ENCODE measurements at regions not wholly inside any gene's neighbourhood (a gene's known extent, or its start where the extent isn't known, plus 50 kb on each side); places are given as distances from the start of the nearest gene placed in this dataset.
A peak's percentile ranks its signal among the peaks of the same experiment; 100 is the strongest.
"Not testable (repeated sequence)": the region's sequence is repeated elsewhere in the genome, so short reads cannot be mapped to it uniquely, and the experiment has no call there.

DNA sequence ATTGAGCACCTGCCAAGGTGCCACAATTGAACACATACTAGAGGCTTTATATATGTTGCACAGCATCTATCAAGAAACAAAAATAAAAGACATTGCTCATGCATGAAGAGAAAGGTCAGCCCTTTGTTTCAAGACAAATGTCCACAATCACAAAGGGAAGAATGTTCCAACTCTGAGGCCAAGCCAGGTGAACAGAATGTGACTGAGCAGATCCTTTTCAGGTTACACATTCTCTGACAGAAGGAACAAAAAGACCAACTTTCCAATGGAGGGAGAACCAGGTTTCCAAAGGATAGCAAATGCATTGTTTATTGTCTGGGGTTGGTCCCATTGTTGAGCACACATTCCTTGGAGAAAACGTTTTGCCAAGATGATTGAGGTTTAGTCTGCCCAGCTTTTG, 50.2 kb upstream of the FAM174B start:
- no peak for DNase-seq

DNA sequence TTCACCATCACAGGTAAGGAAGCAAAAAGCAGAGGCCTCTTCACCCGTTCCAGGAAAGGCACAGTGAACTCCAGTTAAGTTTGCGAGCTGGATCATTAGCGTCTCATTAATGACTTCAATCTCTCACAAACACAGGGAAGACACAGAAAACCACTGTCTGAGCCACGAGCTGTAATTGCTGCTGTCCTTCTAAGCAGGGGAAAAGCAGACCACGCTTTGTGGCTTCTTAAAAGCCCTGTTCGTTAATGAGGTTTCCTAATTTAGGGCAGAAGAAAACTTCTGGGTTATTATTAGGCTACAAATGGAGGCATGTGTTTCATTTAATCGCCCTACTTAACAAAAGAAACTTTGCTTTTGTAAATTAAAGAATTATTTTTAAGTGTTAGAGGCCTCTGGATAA, 50.6 kb upstream of the FAM174B start:
- no peak for DNase-seq

DNA sequence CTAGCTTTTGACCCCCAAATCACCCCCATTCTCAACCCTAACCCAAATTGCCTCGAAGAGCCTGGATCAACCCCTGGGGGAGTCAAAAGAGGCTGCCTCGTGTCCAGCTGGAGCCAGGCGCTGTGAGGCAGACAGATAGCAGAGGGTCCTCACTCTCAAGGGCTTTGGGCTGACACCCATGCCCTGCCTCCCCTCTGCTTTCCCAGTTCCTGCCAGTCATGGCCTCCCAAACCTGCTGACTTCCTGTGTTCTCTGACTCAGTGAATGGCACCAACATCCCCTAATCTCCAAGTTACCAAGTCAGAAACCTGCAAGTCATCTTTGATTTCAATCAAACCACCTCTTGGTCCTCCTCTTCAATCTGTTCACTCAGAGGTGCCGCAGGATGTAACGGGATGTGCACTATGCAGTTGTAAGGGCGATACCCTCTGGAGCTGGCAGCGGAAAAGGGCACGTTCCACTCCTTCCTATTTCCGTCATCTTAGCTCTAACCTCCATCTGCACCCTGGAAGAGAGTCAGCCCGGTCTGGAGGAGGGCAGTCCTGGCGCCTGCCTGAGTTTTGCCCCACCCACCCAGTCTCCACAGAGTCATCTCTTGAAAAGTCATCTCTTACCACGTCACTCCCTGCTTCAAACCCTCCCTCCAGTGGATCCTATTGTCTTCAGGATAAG, 52.4 kb upstream of the FAM174B start:
- no peak for DNase-seq

DNA sequence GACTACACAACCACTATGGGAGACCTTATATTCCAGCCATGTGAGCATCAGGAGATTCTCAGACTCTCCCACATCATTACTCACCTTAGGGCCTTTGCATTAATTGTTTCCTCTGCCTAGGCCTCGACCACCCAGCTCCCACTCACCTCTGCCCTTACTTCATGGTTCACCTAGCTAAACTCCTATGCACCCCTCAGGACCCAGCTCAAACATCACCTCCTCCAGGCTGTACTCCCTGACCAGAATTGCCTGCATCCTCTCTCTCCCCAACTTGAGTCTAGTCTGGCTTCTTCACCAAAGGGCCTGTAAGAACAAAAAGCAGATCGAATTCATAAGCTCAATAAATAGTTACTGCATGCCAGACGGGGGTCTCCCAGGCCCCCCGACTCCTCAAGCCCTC, 53.1 kb upstream of the FAM174B start:
- DNase-seq, result no peak

DNA sequence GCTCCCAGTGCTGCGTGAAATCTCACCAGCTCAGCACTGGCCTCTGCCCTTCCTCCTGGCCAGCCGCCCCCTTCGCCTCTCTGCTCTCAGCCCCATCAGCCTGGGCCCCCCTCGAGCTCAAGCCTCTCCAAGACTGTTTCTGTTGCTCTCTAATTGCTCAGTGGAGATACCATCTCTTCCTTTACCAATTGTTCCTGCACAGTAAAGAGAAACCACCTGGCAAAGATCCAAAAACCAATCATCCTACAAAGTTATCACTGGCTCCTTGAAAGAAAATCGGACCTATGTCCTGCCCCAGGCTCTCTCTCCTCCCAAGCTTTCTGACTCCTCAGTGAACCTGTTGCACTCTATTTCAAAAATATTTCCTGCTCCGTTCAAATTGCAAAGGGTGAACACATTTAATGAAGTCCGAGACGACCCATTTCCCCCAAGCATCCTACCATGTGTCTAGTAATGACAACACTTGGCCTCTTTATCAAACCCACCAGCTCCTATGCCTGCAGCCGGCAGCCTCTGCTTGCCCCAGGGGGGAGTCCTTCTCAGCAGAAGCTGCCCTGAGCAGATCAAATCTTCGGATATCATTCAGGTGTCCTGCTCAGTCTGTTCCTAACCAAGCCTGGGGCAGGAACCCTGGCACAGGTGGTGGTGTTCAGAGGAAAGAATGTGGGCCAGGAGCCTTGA, 53.7 kb upstream of the FAM174B start:
- DNase-seq, result no peak

DNA sequence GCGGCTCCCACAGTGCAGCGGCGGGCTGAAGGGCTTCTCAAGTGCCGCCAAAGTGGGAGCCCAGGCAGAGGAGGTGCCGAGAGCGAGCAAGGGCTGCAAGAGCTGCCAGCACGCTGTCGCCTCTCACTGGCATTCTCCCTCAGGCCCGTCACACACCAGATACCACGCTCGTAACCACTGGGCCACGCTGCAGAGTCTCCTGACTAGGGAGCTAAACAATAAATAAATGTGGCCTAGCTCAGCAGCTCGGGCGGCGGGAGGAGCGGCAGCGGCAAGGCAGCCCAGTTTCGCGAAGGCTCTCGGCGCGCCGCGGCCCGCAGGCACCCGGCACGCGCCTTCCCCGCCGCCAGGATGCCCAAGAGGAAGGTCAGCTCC, 55.9 kb upstream of the FAM174B start:
- DNase-seq, result no peak

DNA sequence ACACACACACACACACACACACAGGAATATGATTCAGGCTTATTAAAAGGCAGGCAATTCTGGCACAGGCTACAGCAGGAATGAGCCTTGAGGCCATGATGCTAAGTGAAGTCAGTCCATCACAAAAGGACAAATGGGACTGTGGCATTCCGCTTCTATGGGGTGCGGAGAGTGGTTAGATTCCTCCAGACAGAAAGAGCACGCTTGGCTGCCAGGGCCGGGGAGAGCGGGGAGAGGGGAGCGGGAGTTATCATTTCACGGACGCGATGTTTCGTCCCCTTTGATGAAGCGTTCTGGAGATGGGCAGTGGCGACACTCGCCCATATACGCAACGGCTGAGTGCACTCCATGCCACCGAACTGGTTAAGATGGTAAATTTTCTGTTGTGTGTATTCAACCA, 58.5 kb upstream of the FAM174B start:
- DNase-seq, result no peak

DNA sequence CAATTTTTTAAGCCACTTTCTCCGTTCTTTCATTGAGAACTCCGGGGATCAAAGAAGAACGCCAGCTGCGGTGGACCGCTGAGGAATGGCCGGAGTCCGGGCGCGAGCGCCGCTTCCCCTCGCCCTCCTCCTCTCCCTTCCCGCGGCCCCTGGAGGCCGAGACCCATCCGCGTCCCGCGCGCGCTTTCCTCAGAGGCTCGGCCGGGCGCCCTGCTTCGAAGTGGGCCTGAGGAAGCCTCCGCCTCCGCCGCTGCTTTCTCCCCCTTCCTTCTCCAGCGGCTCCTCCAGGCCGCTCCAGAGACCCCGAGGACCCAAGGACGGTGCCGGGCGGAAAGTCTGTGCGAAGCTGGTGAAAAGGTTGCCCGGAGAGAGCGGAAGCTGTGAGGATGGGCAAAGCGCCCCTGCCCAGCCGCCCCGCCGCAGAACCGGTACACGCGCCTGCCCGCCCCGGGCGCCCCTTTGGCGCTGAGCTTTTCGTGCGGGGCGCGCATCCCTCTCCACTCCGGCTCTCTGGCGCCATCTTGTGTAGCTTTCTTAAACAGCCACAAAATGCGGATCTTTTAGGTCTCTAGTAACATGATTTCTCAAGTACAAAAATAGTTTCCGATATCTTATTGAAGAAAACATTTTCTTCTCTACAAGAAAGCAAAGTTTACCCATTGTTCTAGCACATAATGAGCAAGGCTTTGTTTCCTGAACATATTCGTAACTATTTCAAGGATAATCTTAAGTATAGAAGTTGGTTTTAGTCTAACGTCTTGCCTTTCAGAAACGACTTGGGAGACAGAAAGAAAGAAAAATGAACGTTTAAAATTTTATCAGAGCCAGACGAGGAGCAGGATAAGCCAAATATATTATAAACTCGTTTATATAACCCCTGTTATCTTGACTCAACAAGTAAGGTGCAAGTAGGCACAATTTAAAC, 59.2 kb upstream of the FAM174B start:
- DNase-seq, result peak; percentile 70 to 74

DNA sequence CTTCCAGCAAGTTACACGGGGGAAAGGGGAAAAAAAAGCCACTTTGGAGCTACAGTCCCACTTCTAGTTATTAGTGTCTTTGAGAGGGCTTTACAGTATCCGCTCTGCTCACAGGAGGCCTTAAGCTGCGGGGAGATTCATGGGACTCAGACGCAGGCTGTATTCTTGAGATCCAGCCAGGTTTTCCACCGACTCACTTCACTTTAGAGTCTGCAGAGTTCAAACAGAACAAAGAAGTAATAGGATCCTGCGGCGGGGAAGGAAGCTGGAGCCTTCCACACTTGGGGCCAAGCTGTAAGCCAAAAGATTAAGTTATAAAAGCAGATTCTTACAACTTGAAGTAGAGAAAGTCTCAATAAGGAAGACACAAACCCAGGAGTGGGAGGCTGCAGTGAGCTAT, 60.2 kb upstream of the FAM174B start:
- DNase-seq, result no peak

DNA sequence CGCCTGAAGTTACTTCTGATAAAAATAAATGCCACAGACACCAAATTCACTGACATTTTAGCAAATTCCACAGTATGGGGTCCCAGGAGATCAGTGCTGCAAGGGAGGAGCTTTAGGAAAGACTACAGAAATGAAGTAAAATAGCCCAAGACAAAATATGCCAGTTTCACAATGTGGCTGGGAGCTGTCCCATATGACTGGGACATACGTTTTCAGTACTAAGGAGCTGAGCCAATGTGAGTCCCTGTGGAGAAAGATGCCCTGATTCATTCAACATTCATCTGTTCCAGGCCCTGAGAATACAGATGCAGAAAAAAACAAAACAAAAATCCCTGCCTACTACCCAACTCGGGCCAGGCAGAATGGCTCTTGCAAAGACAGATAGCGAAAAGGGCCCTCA, 63.4 kb upstream of the FAM174B start:
- DNase-seq, result no peak

DNA sequence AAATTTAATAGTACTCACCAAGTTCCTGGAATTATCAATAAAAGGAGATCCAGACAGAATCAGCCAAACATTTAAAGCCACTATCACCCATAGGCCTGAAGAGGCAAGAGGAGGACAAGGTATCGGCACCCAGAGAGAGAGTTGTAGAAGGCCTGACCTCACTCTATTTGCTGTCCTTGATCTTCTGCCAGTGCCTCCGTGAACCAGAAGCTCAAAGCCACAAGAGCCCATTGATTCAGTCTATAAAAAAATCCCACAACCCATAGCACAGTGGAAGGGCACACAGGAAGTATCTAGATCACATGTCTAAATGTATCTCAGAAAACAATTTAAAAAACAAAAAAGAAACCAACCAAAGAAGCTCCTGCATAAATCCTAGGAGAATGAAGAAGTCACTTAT, 68.6 kb upstream of the FAM174B start:
- no peak for DNase-seq

DNA sequence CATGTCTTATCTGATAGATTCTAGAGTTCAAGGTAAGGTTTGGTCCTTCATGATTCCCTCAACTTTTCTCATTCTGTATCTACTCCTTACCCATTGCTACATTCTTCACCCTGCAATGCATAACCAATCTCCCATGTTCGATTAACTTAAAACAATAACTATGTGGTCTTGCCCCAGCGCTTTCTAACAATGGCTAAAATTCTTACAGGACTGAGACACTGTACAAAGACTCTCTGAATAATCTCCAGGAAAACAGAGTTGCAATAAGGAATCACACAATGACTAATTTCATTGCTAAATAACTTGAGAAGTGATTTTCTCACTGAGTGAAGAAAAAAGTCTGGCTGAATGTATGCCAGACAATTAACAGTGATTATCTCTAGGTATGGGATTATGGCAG, 69.6 kb upstream of the FAM174B start:
- DNase-seq, result no peak

DNA sequence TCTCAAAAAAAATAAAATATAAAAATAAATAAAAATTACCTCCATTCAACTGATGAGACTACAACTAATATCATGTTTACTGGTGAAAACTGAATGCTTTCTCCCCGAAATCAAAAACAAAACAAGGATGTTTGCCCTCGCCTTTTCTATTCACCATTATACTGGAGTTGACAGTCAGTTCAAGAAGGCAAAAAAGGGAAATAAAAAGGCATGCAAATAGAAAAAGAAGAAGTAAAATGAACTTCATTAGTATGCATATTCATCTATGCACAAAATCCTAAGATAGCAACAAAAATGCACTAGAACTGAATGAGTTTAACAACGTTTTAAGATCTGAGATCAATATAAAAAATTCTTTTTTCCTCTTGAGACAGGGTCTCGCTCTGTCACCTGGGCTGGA, 72.7 kb upstream of the FAM174B start:
- no peak for DNase-seq

DNA sequence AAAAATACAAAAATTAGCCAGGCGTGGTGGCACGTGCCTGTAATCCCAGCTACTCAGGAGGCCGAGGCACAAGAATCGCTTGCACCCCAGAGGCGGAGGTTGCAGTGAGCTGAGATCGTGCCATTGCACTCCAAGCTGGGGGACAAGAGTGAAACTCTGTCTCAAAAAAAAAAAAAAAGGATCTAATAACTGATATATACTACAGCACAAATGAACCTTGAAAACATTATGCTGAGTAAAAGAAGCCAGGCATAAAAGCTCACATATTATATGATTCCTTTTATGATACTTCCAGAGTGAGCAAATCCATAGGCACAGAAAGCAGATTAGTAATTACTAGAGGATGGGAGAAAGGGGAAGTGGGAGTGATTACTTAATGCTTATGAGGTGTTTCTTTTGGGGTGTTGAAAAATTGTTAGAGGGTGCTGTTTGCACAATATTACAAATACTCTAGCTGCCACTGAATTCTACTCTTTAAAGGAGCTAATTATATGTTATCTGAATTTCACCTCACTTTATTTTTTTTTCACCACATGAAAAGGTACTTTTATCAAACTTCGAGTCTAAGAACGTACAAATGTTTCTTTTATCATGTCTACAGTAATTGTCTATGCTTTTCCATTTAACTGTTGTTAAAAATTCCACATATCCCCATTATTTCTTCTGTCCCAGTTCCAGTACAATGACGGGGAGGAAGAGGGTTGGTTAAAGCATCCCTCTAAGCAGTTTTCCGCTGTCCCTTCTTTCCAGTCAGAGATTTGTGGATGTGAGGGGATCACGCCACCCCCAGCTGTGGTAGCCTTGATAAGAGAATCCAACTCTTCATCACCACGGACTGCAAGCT, 77.7 kb upstream of the FAM174B start:
- no peak for DNase-seq

DNA sequence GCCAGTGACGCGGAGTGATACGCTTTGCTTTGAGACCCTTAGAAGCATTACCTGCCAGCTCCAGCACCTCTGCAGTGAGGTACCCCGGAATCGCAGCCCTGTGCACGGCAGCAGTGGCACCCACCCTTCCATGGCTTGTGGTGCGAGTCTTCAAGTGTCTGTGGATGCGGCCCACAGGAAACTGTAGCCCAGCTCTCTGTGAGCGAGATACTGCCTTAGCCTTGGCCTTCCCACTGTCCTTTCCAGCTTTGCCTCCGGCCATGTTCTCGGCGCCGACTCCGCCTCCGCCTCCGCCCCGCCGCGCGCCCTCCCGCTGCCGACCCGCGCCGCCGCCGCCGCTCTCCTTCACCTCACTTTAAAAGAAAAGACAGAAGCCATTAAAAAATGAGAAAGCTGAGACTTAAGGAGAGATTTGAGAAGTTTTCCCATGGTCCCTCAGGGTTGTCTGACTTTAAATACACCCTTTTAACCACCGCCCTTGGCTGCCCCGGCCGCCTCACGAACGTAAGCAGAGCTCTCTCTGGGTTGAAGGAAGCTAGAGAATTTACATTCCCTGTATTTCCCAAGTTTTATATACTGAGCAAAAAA, 78.5 kb upstream of the FAM174B start:
- peak; percentile 18 to 22 for DNase-seq

DNA sequence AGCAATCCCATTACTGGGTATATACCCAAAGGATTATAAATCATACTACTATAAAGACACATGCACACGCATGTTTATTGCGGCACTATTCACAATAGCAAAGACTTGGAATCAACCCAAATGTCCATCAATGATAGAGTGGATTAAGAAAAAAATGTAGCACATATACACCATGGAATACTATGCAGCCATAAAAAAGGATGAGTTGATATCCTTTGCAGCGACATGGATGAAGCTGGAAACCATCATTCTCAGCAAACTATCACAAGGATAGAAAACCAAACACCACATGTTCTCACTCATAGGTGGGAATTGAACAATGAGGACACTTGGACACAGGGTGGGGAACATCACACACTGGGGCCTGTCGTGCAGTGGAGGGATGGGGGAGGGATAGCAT, 83.7 kb upstream of the FAM174B start:
- not testable (repeated sequence) for DNase-seq

DNA sequence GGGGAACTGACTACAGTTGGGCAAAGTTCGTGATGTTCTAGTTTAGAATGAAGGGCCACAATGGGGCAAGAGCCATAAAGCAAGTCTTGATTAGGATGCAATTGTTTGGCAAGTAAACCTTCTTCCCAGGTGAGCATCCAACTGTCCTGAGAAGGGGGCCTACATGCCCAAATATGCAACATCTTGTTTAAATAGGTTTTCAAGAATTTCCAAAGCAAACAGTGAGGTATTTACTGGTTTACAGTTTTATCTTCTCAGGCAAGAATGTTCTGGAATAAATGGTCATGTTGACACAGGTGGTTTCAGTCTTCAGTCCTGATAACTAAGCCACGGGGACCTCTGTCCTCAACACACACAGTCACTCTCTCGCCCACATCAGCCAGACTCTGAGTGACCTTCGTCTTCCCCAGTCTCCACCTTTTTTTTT, 90.3 kb upstream of the FAM174B start:
- DNase-seq, result no peak

DNA sequence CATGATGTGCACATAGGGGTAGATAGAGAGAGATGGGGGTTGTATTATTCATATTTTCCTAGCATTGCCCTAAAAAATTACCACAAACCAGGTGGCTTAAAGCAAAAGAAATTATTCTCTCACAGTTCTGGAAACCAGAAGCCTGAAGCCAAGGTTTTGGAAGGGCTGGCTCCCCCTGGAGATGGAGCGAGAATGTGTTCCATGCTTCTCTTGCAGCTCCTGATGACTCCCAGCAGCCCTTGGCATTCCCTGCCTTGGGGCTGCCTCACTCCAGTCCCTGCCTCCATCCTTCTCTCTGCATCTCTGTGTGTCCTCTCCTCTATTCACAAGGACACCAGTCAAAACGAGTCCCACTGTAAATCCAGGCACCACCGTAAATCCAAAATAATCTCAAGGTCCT, 91.5 kb upstream of the FAM174B start:
- no peak for DNase-seq

DNA sequence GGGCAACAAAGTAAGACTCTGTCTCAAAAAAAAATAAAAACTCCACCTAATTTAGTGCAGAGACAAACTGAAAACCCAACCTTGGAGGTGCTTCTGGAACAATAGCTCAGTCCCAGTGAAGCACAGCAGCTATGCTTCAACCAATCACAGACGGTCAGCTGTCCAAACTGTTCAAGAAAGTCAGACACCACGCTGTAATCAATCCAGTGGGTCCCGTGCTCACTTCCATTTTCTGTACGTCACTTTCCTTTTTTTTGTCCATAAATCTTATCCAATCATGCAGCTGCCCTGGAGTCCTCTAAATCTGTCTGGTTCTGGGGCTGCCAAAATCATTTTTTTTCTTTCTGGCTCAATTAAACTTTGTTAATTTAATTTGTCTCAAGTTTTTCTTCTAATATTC, 93.6 kb upstream of the FAM174B start:
- no peak for DNase-seq

DNA sequence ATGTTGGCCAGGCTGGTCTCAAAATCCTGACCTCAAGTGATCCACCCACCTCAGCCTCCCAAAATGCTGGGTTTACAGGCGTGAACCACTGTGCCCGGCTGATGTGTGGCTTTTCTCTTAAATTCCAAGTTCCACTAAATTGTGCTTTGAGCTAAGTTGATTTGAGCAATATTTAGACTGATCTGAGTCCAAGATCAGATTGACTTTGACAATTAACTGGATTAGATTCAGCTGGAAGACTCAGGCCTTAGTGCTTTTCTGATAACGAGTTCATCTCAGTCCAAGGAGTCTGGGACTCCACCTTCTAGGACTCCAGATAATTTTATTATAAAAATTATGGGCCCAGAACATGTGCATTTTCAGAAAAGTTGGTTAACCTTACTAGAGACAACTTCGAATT, 94.4 kb upstream of the FAM174B start:
- DNase-seq, result no peak

DNA sequence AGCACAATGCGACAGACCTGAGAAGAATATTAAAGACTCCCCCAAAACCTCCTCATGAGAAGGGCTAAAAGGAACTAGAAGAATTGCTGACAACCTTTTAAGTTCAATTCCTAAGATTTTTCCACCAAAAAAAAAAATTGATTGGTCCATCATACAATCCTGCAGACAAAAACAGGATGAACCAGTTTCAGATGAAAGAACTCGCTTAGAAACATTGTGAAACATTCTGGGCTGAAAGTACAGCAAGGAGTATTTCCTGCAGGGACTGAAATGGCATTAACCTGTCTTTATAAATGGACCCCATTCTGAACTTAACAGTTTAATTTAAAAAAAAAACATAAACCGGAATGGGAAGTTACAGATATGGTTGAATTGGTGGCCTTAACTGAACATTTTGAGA, 96.0 kb upstream of the FAM174B start:
- no peak for DNase-seq

DNA sequence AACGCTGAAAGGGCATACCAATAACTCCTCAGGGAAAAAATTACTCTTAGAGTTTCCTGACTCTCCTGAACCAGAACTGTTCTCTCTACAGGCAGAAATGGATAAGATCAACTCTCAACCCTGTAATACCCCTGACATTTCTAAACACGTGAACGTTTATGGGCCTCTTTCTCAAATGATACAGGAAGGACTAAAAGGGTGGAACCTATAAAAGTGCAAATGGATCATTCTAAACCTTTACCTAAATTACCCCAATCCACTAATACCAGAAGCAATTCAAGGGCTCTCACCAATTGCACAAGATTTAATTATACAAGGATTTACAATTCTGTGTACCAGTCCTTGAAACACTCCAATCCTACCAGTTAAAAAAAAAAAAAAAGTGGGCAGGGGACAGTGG, 98.0 kb upstream of the FAM174B start:
- DNase-seq, result no peak

DNA sequence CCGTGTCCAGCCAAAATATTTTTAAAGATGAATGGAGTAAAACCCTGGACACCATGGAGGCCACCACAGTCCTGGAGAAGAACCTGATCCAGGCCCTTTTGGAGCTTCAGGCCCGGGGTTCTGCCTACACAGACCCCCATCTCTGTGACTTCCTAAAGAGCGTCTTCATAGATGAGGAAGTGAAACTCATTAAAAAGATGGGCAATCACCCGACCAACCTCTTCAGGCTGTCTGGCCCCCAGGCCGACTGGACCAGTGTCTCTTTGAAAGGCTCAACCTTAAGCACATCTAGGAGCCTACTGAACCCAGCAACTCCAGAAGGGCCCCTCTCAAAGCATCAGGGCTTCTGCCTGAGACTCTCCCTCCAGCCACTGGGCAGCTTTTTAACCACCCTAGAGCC, 107.9 kb upstream of the FAM174B start:
- DNase-seq, result no peak
